HTR-8/SVneo (cell line): ENCODE measurements at regions not wholly inside any gene's neighbourhood (a gene's known extent, or its start where the extent isn't known, plus 50 kb on each side); places are given as distances from the start of the nearest gene placed in this dataset.
"Not testable (repeated sequence)": the region's sequence is repeated elsewhere in the genome, so short reads cannot be mapped to it uniquely, and the experiment has no call there.

Source experiments
- DNase-seq: peaks from one replicate; pipeline ENCODE4 v3.0.0; 2011; ENCODE audit warnings: low spot score, mixed read lengths; ENCODE audit not compliant: insufficient read length
- FAIRE-seq: peaks from 2 replicates; lab custom pipeline; 2011; peaks lifted over from hg19 to GRCh38; lab: Jason Lieb, UNC

DNA sequence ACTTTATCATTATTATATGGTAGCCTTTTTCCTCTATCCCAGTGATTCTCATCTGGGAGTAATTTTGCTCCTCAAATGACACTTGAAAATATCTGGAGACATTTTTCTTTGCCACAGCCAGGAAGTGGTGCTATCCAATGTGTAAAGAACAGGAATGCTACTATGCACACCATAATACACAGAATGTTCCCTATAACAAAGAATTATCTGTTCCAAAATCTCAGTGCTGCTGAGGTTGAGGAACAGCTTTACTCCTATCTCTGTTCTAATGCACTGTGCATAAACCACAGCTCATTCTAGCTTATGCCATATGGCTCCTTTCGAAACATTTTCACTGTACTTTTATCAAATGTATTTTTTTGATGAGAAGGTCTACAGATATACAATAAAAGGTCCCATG lies 1231.2 kb upstream of the CELF4 start:
- DNase-seq: no peak
- no peak for FAIRE-seq

- DNase-seq (no peak), FAIRE-seq (no peak)
These were observed 1227.1 kb upstream of the CELF4 start for GRCh38 chr18:38792731-38793130.

DNA sequence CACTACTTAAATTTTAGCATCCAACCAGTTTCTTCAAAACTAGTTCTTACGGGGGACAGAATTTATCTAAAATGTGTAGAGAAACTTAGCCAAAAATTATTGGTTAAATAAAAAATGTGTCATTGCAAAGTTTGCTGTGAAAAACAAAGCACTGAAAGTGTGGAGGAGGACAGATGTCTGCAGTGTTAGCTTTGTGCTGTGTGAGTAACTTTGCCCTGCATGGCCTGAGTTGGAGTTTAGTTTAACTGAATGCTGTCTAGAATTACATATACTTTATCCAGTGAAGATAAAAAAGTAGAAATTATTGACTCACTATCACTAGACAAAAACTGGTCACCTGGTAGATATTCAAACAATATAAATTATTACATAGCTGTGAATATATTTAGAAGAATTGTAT lies 1225.2 kb upstream of the CELF4 start:
- no peak for DNase-seq
- no peak for FAIRE-seq

GRCh38 chr18:38790303-38790702 lies 1224.7 kb upstream of the CELF4 start:
- FAIRE-seq (no peak), DNase-seq (no peak)

GRCh38 chr18:38789141-38789540 lies 1223.5 kb upstream of the CELF4 start:
- DNase-seq (no peak), FAIRE-seq (no peak)

DNA sequence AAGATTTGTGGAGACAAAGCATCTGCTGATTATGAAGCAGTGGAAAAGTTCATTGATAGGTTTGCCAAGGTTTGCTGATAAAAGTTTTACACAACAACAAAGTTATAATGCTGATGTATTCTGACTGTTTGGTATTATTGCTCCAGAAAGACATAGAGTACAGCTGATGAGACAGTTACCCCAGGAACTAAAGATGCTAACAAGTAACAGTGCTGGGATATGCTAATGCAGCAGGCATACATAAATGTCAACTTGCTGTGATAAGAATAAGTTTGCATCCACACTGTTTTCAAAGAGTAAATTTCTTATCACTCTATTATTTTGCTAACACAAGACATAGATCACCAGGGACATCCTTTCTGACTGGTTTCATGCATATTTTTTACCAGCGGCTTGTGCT lies 1221.3 kb upstream of the CELF4 start:
- no peak for DNase-seq
- no peak for FAIRE-seq

DNA sequence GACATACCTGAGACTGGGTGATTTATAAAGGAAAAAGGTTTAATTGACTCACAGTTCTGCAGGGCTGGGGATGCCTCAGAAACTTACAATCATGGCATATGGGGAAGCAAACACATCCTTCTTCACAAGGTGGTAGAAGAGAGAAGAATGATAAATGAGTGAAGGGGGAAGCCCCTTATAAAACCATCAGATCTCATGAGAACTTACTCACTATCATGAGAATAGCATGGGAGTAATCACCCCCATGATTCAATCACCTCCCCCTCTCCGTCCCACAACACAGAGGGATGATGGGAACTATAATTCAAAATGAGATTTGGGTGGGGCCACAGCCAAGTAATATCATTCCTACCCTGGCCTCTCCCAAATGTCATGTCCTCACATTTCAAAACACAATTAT lies 1206.0 kb upstream of the CELF4 start:
- not testable (repeated sequence) for DNase-seq, FAIRE-seq

DNA sequence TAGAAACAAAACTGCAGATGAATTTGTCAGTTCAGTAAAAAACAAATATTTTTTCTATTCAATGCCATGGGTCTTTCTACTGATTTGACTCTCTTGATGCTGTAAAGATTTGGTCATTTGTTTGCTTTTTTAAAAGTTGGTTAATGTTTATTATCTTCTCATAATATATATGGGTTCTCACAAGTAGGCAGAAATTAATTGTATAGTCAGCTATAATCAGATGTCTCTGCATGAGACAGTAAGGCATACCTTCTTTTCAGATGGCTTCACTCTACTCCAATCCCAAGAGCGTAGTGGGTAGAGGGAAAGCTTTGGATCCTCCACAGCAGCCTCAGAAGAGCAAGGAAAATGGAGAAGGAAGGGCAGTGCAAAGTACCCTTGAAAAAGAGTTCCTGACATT lies 1202.9 kb upstream of the CELF4 start:
- DNase-seq (no peak), FAIRE-seq (no peak)

DNA sequence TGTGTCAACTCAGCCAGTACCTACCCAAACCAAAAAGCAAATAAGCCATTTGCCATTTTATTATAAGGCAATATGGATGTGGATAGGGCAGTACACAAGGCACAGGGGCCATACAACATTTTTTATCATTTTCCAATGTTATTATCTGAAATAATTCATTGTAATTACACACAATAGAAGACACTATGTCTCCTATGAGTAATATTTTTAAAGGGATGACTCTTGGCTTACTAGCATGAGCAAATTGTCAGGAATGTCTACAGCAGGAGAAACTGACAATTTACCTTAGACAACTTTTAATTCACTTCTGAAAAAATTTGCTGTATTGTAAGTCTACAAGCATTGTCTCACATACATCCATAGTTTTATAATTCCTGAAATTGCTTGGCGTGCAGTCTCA lies 1193.9 kb upstream of the CELF4 start:
- DNase-seq (no peak), FAIRE-seq (no peak)

DNA sequence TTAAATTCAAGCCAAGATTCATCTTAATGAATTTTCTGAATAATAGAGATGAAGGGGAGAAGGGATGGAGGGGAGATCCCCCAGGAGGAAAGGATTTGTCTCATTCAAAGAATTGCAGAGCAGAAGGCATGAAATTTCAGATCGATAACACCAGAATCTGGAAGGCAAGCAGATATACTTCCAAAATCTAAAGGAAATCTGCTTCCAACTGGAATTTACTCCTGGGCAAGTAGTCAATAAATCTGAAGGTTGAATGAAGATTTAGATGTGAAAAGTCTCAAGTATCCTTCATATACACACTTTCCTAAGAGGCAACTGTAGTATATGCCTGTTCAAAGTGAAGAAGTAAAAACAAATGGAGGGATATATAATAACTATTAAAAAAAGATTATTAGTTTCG lies 1190.8 kb upstream of the CELF4 start:
- FAIRE-seq (no peak), DNase-seq (no peak)

- FAIRE-seq (no peak), DNase-seq (no peak)
These were observed 1186.8 kb upstream of the CELF4 start for GRCh38 chr18:38752430-38752829.

DNA sequence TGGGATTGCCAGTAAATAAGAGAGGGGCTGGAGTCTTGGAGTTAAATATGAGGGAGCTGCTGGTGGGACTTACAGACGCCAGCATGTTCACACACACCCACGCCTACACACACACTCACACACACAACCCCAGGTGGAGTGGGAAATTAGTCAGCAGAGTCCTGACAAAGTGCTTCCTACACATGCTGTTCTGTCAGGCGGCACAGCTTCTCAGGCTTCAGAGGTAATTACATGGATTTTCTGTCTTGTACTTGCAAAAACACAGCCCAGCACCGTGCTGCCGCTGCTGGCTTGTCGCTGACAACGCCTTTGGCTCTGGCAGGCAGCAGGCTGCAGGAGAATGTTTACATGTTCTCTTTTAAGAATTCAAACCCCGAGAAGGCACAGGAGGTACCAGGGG lies 1186.3 kb upstream of the CELF4 start:
- DNase-seq (no peak), FAIRE-seq (no peak)

DNA sequence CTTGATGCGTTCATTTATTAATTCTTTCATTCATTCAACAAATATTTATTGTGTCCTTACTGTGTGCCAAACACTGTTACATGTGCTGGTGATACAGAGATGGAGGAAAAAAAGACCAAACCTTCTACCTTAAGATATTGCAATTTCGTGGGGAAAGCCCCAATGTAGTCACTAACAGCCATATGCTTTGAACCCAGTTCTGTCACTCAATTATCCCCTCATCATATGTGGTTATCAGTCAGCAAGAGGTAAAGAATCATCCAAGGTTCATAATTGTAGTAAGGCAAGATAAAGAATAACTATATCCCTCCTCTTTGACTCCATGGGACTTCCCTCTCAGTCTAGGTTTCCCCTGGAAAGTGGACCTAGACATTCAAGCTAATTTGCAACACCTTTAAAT lies 1185.6 kb upstream of the CELF4 start:
- no peak for DNase-seq
- FAIRE-seq: no peak

GRCh38 chr18:38750751-38751150 lies 1185.2 kb upstream of the CELF4 start:
- DNase-seq (no peak), FAIRE-seq (no peak)

DNA sequence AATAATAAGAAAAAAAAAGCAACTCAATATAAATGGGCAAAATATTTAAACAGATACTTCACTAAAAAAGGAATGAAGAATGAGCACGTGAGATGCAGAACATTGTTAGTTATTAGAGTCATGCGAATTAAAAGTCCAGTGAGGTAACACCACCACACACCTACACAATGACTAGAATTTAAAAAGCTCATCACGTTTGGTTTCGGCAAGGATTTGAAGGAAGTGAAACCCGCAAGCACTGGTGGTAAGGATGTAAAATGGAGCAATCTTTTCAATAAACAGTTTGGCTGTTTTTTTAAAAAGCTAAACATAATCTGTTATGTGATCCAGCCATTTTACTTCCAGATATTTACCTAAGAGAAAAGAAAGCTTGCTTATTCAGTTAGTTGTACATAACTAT lies 1181.6 kb upstream of the CELF4 start:
- FAIRE-seq (no peak), DNase-seq (no peak)

GRCh38 chr18:38720181-38720580 lies 1154.6 kb upstream of the CELF4 start:
- FAIRE-seq, DNase-seq: not testable (repeated sequence)

- DNase-seq: no peak
- FAIRE-seq: no peak
These were observed 1152.8 kb upstream of the CELF4 start for GRCh38 chr18:38718365-38718901.

DNA sequence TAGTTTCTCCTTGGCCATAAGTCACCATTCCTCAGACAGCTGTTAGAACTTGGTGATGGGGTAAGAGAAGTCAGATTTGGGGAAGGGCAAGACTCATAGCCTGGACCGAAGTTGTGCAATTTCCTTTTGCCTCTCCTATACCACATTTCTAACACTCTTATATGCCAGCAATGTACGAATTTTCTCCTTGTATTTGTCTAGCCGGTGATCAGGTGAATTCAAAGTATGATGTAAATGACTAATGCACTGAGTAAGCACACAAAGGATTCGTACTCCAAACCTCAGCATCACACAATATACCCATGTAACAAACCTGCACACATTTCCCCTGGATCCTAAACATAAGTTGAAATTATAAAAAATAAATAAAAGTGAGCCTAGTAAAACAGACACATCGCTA lies 1143.5 kb upstream of the CELF4 start:
- no peak for FAIRE-seq

GRCh38 chr18:38706373-38706772 lies 1140.8 kb upstream of the CELF4 start:
- FAIRE-seq: no peak

More for the DNA sequence above, 1143.5 kb upstream of the CELF4 start:
- no peak for DNase-seq

DNA sequence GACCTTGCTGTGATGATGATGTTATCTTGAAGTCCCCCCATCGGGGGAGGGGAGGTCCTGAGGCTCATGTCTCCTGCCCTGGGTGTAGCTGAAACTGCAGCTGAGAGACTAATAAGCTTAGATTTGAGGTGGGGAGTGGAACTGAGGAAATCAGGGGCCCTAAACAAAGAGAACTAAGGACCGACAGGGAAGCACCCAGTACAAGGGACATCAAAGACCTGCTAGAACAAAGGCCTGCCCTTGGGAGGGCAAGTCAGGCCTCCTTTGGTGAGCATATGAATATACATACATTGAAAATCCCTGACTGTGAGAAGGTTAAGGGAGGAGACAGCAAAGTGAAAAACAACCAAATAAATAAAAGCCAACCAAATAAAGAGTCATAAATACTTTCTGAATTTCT lies 1132.5 kb upstream of the CELF4 start:
- no peak for FAIRE-seq
- DNase-seq: no peak

More at GRCh38 chr18:38706373-38706772, 1140.8 kb upstream of the CELF4 start:
- DNase-seq: no peak

DNA sequence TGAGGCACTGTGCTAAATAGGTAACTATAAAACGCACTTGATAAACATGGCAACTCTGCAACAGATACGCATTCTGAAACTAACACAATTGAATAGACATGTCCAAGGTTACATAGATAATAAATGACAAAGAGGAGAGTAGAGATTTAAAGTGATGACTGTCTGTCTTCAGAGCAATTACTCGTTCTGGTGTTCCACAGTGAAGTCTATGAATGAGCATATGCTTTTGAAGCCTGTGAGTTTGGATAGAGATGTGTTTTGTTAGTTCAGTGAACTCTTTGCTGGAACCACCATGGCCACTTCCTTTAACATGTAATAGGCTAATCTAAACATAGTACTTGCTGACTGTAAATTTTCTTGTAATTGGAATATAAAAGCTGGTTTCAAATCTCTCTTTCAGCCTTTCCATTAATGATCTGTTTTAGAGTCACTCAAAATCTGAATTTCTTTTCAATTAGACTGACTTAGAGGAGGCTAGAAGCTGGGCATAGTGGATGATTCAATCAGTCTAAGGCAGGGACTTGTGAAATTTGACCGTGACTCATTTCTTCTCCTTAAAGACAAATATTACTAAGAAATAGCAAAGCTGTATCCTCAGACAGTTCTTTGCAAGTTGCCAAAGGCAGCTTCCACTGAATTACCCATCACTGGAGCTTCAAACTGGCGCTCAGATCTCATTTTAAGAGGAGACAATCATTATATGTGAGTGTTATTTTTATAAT lies 1130.1 kb upstream of the CELF4 start:
- no peak for DNase-seq

DNA sequence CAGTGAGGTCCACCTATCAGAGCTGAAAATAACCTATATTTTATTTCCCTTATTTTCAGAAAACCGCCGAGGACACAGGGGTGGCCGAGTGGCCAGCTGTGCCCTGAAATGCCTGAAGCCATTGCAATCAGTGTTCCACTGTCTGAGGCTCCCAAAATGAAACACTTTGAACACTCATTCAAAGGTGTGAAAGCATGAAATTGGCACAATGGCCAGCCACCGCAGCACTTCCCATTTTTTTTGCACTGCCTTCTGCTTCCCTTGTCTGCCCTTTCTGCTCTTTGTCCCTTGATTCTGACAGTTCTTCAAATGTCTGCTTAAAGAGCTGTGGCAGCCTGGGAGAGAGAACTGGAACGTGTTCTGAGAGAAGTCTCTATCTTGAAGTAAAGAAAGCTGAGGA lies 1127.5 kb upstream of the CELF4 start:
- no peak for DNase-seq
- FAIRE-seq: no peak

More for the DNA sequence above, 1130.1 kb upstream of the CELF4 start:
- FAIRE-seq: no peak
